Stimulated activated CD4-positive, alpha-beta T cell treated with anti-CD3 and anti-CD28 coated beads, Interleukin-12 subunit alpha, Interleukin-12 subunit beta, amount 100 ng/mL, for 24 hours (primary cell): ENCODE measurements at regions not wholly inside any gene's neighbourhood (a gene's known extent, or its start where the extent isn't known, plus 50 kb on each side); places are given as distances from the start of the nearest gene placed in this dataset.

Experiments
- DNase-seq, 2 experiments: peaks; one replicate each; pipeline ENCODE4 v3.0.0-alpha.2; 2020; ENCODE audit warnings: low read depth in 2 of 2

DNA sequence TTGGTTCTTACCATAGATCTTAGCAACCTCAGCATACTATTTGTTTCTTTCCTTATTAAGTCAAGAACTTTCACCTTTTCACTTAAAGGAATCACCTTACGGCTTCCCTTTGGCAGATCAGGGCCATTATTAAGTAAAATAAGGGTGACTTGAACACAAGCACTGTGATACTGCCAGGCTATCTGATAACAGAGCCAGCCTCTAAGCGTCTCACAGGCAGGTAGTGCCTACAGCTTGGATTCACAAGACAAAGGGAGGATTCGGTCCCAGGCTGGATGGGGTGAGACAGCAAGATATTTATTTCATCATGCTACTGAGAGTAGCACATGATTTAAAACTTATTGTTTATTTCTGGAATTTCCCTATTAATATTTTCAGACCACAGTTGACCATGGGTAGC is 218.6 kb downstream of the FOXO1 start:
- no peak for DNase-seq

DNA sequence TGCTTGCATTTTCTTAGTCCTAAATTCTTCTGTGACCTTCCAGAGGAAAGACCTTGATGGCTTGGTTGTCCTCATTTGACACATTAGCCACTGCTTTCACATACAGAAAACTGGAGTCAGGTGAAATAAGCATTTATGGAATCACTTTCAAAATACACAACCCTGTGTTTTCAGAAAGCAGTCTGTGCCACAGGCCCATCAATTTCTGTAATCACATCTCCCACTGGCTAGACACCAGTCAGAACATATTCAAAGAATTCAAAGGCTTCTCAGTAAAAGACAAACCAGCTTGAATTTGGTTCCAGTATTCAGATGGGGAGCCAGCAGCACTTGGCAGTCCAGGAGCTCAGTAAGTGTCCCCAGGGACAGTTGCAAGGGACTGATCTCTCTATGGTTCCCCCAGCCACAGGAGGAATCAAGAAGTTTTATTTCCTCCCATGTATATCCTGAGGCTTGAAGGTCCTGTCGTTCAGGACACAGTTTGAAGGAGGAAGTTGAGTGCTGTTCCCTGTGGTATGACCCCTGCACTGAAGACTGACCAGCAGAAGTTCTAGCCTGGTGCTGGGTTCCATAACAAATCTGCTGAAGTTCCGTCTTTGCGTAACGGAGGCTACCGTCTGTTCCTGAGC is 214.3 kb downstream of the FOXO1 start:
- DNase-seq, result no peak

DNA sequence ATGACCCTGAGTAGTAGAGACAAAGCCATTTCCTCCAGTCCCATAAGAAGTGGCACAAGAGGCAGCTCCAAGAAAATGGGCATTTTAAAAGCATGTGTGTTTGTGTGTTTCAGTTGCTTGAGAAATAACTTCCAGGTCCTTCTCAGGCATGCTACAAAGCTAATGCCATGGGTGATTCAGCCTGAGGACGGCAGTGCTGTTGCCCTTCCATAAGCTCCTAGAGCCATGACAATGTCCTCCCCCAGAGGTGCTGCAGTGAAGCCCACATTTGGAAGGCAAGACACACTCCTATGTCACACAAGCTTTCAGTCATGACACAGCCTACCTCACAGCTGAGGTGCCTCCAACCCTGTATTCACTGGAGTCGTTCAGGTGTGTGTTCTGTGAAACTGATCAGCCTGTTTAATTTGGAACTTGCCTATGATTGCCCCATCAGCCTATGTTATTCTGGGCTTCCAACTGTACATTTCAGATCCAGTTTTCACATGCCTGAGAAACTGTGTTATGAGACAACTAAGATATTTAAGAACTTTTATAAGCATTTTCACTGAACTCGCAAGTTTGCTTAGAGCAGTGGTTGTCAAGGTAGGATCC is 213.6 kb downstream of the FOXO1 start:
- no peak for DNase-seq

DNA sequence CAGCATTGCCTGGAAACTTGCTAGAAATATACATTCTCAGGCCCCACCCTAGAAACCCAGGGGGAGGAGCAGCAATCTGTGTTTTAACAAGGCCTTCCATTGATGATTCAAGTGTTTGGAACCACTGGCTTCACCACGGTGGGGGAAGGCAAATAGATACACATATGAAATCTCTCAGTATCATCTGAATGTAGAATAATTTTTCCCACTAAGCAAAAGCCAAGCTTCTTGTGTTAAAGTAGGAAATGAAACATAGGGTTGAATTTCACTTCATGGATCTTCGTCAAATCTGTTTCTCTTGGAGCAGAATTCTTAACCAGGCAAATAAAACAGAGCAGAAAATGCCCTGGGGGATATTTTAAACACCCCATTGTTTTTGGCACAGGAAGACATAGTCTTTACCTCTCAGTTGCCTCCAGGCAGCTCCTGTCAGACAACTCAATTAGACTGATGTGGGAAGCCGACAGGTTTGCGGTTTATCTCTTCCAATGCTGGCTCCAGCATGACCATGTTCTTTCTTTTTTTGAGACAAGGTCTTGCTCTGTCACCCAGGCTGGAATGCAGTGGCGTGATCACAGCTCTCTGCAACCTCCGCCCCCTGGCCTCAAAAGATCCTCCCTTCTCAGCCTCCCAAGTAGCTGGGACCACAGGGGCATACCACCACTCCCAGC is 213.0 kb downstream of the FOXO1 start:
- DNase-seq, result no peak

DNA sequence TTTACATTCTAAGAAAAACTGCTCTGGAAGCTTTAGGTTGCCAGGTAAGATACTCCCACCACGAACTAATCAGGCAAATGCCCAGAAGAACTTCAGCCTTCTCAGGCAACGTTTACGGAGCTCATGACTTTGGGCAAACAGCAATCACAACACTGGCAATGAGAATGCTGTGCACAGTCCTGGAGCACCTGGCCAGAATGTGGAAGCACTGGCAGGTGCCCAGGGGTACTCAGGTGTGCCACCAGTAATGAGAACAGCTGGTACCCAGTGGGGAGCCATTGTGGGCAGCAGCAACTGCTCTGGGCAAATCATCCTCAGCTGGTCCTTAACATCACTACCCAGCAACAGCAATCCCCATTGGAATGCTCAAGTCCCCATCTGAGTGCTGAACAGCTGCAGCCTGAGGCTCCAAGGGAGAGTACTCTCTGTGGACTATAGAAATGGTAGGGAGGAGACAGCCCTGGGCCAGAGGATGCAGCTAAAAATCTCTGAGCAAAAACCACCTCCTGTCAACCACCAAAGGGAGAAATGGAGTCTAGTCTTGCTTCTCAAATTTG is 210.0 kb downstream of the FOXO1 start:
- no peak for DNase-seq

DNA sequence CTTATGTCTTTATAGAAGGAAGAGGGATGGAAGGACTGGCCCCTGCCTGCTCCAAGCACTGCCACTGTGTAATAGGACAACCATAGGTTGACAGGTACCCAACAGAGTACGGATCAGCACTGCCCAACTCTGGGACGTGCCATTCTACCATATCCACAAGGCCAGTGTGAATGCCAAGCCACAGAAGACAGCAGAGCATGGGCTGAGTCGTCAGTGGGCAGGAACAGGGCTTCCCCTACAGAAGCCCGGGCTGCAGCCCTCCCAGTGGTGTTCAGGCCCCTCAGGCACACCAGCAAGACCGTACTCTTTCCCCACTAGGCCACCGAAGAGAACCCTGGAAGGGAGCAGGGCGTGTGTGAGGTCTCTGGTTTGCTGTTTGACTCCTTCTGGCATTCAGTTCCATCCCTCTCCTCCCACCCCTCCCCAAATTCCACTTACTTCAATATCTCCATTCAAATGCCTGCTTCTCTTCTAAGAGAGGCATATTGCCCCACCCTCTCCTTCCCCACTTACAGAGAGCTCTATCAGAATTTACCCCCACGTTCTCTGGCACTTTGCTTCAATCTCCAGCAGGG is 209.4 kb downstream of the FOXO1 start:
- no peak for DNase-seq

DNA sequence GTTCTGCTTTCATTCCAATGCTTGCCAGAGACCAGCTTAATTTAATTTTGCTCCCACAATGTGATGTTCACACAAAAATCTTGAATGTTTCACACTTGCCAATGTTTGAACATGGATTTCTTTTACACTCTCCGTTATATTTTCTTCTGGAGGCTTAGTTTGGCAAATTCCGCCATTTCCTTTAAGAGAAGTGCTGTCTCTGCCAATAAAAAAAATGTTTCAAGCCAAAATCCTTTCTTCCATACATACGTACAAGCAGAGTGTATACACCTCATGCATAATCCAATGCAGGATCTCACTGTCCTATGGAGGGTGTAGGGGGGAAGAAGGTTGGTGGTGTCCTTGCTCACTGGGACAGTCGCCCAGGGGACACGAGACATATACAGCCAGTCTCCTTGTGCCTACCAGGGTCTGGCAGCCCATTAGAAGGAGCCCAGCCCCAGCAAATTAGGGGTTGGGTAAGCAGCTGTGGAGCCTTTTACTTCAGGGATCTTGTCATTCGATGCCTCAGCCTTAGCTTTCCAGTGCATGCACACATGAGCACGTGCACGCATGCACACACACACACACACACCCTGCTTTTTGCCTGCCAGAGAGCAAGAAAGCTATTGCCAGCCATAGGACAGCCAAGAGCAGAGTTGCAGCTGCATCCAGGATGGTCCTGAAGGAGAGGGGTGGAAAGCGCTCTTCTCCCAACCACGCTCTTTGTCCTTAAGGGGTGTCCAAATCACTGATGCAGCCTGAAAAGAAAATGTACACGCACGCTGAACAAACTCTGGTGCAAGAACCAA is 208.3 kb downstream of the FOXO1 start:
- DNase-seq, result no peak

DNA sequence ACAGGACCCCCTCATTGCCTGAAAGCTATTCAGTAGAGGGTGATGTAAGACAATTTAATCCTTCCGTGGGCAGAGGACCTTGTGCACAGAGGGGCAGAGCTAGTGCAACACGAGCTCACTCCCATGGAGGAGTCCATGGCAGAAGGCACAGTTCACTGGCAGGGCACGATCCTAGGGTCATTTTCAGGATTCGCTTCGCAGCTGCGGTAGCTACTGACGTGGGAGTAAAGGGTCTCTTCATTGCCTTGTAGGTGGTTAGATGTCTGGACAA is 207.8 kb downstream of the FOXO1 start:
- DNase-seq, result no peak

DNA sequence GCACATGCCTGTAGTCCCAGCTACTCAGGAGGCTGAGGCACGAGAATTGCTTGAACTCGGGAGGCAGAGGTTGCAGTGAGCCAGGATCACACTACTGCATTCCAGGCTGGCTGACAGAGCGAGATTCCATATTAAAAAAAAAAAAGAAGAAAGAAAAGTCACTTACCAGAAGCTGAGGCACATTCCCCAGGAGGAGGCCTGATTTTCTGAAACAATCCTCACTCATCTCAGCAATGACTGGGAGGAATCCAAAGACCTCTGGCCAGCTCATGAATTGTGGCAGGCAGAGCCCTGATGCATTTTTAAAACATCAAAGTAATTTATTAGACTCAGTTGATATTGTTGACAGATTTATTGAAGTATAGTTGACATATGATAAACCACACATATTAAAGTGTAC is 206.3 kb downstream of the FOXO1 start:
- no peak for DNase-seq

DNA sequence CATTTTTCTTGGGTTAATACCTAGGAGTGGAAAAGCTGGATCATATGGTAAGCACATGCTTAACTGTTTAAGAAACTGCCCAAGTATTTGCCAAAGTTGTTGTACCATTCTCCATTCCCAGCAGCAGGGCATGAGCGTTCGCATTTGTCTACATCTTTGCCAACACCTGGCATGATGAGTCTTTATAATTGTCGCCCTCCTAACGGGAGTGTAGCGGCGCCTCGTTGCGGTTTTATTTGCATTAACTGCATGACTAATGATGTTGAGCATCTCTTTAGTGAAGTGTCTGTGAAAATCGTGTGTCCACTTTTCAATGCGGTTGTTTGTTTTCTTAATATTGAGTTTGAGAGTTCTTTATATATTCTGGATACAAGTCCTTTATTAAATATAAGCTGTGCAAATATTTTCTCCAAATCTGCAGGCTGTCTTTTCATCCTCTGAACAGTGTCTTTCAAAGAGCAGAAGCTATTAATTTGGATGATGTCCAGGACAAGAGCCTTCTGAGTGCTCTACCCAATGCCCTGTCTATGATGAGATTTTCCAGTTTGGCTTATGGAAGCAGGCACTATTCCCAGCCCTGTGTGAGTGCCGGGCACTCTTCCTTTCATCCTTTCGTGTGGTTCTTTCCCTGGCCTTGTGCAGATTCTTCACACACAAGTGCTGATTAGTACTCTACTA is 202.0 kb downstream of the FOXO1 start:
- no peak for DNase-seq

DNA sequence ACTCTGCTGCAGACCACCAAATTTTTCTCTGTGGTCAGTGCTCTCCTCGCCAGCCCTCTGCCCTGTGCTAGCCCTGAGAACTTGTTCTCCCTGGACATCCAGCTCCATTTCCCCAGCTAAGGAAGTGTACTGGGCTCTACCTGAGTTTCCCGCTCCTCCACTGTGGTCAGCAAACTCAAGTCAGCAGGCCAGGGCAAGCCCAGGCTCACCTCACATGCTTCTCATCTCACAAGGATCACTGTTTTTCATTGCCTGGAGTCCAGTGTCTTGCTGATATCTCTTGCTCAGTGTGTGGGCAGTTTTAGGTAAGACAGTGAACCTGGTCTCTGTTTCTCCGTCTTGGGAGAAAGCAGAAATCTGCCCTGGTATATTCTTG is 201.4 kb downstream of the FOXO1 start:
- DNase-seq, result no peak

DNA sequence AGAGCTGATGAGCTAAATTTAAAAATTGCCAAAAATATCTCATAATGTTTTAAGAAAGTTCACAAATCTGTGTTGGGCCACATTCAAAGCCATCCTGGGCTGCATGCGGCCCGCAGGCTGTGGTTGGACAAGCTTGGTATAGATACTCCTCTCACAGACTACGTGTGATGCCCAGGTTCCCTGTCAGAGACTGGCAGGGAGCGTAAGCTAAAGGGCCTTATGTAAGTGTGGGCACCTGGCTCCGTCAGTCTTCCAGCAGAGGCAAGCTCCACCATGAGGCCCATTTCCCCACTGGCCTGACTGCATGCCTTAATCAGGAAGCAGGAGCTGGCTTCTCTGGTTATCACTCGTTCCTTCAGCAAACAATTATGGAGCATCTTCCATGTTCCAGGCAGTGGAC is 200.2 kb downstream of the FOXO1 start:
- no peak for DNase-seq

DNA sequence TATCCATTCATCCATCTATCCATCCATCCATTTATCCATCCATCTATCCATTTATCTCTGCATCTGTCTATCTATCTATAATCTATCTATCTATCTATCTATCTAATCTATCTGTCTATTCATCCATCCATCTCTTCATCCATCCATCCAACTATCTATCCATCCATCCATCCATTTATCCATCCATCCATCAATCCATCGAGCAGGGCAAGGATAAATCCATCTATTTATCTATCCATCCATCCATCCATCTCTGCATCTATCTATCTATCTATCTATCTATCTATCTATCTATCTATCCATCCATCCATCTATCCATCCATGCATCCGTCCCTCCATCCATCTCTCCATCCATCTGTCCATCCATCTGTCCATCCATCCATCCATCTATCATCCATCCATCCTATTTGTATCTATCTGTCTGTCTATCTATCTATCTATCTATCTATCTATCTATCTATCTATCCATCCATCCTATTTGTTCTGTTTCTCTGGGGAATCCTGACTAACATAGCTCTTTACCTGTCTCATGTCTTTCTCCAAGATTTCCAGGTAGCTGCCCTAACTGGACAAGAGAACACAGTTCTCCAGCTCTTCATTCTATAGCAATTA is 198.1 kb downstream of the FOXO1 start:
- no peak for DNase-seq

DNA sequence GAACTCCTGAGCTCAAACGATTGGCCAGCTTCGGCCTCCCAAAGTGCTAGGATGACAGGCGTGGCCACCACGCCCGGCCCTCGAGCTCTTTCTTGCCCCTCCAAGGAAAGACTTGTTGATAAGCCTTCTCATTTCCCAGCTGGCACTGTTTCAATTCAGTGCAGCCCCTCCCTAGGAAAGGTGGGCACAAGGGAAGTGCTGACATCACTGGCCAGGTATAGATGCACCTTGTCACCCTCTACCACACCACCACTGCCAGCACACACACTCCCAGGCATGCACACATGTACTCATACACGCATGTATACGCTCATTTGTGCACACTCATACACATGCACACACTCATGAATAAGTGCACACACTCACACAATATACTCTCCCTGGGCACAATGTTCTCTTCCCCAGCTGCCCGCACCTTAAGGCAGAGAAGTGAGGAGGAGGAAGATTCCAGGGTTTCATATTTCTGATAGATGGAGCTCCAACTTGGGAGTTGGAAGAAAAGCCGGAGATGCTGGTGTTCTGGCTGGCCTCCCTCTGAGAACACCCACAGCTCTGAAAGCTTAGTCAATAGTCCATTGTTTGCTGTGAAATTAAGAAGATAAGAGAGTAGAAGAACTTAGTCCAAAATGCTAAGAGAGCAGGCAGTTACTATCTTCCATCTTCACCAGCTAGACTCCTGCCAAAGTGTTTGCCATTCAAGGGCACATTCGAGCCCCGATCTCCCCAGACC is 196.7 kb downstream of the FOXO1 start:
- no peak for DNase-seq

DNA sequence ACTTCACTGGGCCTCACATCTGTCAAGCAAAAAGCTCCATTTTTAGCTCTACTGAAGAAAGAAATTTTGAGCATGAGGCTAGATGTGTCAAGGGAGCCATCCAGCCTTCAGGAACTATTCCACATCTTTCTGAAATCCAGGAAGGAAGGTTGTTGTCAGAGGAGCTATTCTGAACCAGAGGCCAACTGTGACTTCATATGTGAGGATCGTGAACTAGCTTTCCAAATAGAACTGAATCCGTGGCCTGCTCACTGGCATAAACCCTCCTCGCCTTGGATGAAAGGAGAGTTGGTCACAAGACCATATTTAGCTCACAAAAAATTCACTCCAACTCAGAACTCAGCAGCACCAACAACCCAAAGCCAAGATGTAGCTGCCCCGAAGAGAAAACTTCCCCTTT is 195.8 kb downstream of the FOXO1 start:
- DNase-seq, result no peak

DNA sequence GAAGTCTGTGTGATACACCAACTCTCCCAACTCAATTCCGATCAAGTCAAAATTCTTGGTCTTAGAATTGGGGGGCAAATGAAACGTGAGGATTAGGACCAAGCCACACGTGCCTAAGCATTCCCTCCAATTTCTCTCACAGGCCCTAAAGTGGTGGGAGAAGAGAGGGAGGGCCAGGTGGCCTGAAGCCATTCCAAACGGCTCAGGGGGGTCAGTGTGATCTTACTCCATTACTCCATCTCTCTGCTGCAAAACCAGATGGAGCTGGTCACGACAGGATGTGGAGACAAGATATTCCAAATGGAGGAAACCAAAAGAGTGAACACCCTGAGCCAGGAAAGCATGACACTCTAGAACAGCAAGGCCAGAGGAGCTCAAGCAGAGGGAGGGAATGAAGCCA is 195.4 kb downstream of the FOXO1 start:
- no peak for DNase-seq

DNA sequence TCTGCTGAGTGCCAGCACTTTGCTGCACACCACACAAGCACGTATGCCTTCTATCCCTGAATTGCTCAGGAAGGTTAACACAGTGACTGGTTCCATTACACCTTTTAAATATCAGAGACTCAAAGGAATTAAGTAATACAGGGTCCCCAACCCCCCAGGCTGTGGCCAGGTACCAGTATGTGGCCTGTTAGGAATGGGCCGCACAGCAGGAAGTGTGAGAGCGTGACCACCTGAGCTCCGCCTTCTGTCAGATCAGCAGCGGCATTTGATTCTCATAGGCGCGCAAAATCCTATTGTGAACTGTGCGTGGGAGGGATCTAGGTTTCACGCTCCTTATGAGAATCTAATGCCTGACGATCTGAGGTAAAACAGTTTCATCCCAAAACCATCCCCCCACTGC is 194.5 kb downstream of the FOXO1 start:
- no peak for DNase-seq

DNA sequence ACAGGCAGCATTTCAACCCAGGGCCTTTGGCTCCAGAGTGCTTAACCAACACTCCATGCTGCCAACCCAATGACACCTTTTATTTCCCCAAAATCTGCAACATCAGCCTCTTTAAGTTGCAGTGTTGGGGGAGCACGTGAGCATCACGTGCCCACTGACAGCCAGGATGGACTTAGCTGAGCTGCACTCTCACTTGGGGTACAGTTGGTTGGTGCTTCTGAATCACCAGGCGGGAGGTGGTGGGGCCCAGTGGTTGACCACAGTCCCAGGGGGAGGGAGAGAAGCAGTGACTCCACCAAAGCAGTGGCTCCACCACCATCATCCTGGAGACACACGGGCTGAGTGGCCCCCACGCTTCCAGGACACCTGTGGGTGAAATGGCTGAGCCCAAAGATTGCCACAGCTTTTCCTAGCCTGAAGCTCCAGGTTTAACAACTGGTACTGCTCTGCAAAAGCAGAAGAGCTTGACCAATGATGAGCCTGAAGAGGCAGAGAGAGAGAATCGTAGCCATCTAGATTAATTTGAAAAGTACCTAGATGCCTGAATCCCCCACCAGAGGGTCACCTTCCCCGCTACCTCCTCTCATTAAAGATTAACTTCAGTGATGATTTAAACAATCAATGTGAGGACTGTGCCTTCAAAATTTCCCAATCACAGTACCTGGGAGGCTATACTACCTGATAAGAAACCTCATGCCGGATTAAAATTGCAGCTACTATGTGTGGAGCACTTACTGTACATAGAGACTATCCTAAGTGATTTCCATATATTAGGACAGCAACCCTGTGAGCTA is 193.8 kb downstream of the FOXO1 start:
- DNase-seq, result no peak

DNA sequence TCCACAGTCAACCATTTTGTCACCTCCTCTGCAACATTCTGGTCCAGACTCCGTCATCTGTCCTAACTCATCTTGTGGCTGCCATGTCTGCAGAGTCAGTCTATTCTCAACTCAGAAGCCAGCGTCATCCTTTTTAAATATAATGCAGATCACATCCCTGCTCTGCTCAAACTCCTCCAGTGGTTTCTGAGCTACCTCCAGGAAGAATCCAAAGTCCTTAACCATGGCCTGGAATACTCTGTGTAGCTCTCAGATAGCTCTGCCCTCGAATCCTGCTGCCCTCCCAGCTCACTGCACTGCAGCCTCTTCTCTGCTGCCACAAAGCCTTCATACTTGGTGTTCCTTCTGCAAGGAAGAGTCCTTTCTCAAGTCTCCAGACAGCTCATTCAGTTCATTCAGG is 190.8 kb downstream of the FOXO1 start:
- no peak for DNase-seq
